Neural progenitor cell (in vitro differentiated cells): ENCODE measurements at regions not wholly inside any gene's neighbourhood (a gene's known extent, or its start where the extent isn't known, plus 50 kb on each side); places are given as distances from the start of the nearest gene placed in this dataset.

Experiments
- DNase-seq: peaks from one replicate; pipeline ENCODE4 v3.0.0-alpha.2; 2016; ENCODE audit warnings: low spot score
- H2AFZ ChIP-seq: fragments of 200-600 bp; sonication (generic); replicated peaks from 2 replicates; pipeline ENCODE4 v1.6.1; 2016; ENCODE audit warnings: antibody characterized with exemption
- H3F3A ChIP-seq: fragments of 200-600 bp; sonication (generic); 2 replicates; pipeline ENCODE4 v1.6.1; 2016; ENCODE audit warnings: antibody characterized with exemption, low read depth
- H3K27ac ChIP-seq: fragments of 200-600 bp; sonication (generic); 2 replicates; pipeline ENCODE4 v1.5.1; 2016; ENCODE audit warnings: mild to moderate bottlenecking
- H3K27me3 ChIP-seq: fragments of 200-600 bp; sonication (generic); 2 replicates; pipeline ENCODE4 v1.6.1; 2016; ENCODE audit warnings: mild to moderate bottlenecking, moderate library complexity
- H3K36me3 ChIP-seq: fragments of 200-600 bp; sonication (generic); 2 replicates; pipeline ENCODE4 v1.5.1; 2016
- H3K4me1 ChIP-seq: fragments of 200-600 bp; sonication (generic); 2 replicates; pipeline ENCODE4 v1.6.1; 2016; ENCODE audit warnings: mixed run types
- H3K4me2 ChIP-seq: fragments of 200-600 bp; sonication (generic); 2 replicates; pipeline ENCODE4 v1.6.1; 2016
- H3K4me3 ChIP-seq: fragments of 200-600 bp; sonication (generic); 2 replicates; pipeline ENCODE4 v1.5.1; 2016
- H3K79me2 ChIP-seq: fragments of 200-600 bp; sonication (generic); 2 replicates; pipeline ENCODE4 v1.6.1; 2016; ENCODE audit warnings: low read depth
- H3K9ac ChIP-seq: fragments of 200-600 bp; sonication (generic); 2 replicates; pipeline ENCODE4 v1.6.1; 2016
- H3K9me3 ChIP-seq: fragments of 200-600 bp; sonication (generic); 2 replicates; pipeline ENCODE4 v1.5.1; 2016; ENCODE audit warnings: low read depth
- H4K20me1 ChIP-seq: fragments of 200-600 bp; sonication (generic); 2 replicates; pipeline ENCODE4 v1.6.1; 2016; ENCODE audit warnings: low read depth
- H3K27ac Mint-ChIP-seq: 3 replicates; pipeline ENCODE4 v1.8.0; 2021; ENCODE audit warnings: mixed read lengths
- H3K27me3 Mint-ChIP-seq: 2 replicates; pipeline ENCODE4 v1.8.0; 2022; ENCODE audit warnings: low read depth, mild to moderate bottlenecking, inconsistent platforms, moderate library complexity, mixed read lengths; ENCODE audit not compliant: insufficient read depth
- H3K36me3 Mint-ChIP-seq: 3 replicates; pipeline ENCODE4 v1.8.0; 2021; ENCODE audit warnings: mixed read lengths
- H3K4me1 Mint-ChIP-seq: 3 replicates; pipeline ENCODE4 v1.8.0; 2021; ENCODE audit warnings: mixed read lengths
- H3K4me3 Mint-ChIP-seq: 3 replicates; pipeline ENCODE4 v1.8.0; 2021; ENCODE audit warnings: mild to moderate bottlenecking, moderate library complexity, mixed read lengths
- H3K9me3 Mint-ChIP-seq: 3 replicates; pipeline ENCODE4 v1.8.0; 2020; ENCODE audit warnings: mixed read lengths
- EZH2 ChIP-seq: fragments of 200-600 bp; sonication (generic); IDR thresholded peaks from 2 replicates; pipeline ENCODE4 v1.6.1; 2017; ENCODE audit warnings: antibody characterized with exemption, mild to moderate bottlenecking, moderate library complexity
- EZH2phosphoT487 ChIP-seq: fragments of 200-600 bp; sonication (generic); IDR thresholded peaks from 2 replicates; pipeline ENCODE4 v1.6.1; 2017; ENCODE audit warnings: antibody characterized with exemption
- TF ChIP-seq, protein P1 (sequence below): fragments of 200-600 bp; sonication (generic); IDR thresholded peaks from 2 replicates; pipeline ENCODE4 v1.5.1; 2017; ENCODE audit warnings: antibody characterized with exemption, mild to moderate bottlenecking

DNA sequence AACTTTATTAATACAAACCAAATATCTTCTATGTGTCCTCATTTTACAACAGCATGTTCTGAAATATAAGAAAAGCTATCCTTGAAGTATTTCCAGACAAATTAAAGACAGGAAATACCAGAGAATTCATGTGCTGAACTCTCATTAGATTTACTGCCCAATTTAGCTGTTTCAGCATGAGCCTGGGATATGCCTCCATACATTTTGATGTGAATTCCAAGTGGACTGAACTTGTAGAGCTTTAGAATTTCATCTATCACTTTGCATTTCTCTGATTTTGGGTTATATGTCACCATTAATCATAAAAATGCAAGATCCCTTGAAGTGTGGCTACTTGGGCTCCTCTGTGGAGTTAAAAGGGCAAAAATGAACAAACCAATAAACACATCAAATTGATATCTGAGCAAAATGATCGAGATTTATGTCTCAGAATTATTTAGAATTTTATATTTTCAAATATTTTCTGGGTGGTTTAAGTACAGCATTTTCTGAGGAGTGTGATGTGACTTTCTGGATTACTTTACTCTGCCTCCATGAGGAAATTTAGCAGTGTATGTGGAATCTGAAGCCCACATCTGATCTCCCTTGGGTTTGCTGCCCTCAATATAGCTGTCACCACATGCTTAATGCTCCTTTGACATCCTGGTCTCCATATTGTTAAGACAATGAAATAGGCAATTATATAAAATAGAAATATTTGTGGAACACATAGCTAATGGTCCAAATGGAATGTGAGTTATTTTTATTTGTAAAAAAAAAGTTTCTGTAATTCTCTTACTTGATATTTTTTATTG lies 206.6 kb upstream of the RBMS1 start:
- H3K27ac Mint-ChIP-seq, result no peak overlapping the region
- no peaks in the 10 kb centered on the region for H3K36me3 ChIP-seq
- no peaks in the 10 kb centered on the region for H3K9me3 Mint-ChIP-seq
- no peak overlapping the region for H2AFZ ChIP-seq
- H3K4me3 ChIP-seq, result no peak overlapping the region
- no peak for TF ChIP-seq EZH2
- TF ChIP-seq, protein P1, sequence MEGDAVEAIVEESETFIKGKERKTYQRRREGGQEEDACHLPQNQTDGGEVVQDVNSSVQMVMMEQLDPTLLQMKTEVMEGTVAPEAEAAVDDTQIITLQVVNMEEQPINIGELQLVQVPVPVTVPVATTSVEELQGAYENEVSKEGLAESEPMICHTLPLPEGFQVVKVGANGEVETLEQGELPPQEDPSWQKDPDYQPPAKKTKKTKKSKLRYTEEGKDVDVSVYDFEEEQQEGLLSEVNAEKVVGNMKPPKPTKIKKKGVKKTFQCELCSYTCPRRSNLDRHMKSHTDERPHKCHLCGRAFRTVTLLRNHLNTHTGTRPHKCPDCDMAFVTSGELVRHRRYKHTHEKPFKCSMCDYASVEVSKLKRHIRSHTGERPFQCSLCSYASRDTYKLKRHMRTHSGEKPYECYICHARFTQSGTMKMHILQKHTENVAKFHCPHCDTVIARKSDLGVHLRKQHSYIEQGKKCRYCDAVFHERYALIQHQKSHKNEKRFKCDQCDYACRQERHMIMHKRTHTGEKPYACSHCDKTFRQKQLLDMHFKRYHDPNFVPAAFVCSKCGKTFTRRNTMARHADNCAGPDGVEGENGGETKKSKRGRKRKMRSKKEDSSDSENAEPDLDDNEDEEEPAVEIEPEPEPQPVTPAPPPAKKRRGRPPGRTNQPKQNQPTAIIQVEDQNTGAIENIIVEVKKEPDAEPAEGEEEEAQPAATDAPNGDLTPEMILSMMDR, result no peak
- no peak for TF ChIP-seq EZH2phosphoT487
- H3F3A ChIP-seq, result no peaks in the 10 kb centered on the region
- no peaks in the 10 kb centered on the region for H3K9me3 ChIP-seq
- no peaks in the 10 kb centered on the region for H3K27me3 ChIP-seq
- H3K27me3 Mint-ChIP-seq, result no peaks in the 10 kb centered on the region
- peaks cover 15% of the 10 kb centered on the region for H3K4me1 ChIP-seq
- no peak overlapping the region for H3K9ac ChIP-seq
- DNase-seq, result no peak
- H3K4me1 Mint-ChIP-seq, result peaks cover 28% of the 10 kb centered on the region
- H3K4me3 Mint-ChIP-seq, result no peak overlapping the region
- H3K36me3 Mint-ChIP-seq, result no peaks in the 10 kb centered on the region
- H4K20me1 ChIP-seq, result no peaks in the 10 kb centered on the region
- no peak overlapping the region for H3K4me2 ChIP-seq
- H3K27ac ChIP-seq, result no peak overlapping the region
- H3K79me2 ChIP-seq, result no peaks in the 10 kb centered on the region

DNA sequence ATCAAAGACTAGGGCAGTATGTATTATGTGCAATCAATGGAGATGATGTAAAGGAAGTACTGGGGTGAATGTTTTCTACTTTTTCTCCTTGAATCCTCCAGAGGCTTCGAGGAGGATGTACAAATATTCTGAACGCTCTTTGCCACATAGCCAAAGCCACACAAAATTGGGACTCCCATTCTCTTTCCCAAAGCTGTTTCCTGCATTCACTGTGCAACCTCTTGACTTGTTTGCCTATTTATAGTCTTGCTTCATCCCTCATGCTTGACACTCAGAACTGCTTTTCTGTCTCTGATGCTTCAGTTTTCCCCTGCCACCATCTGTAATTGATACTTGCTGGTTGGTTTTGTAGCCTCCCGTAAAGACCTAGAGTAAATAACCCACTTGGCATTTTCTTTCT lies 208.2 kb upstream of the RBMS1 start:
- H3K4me2 ChIP-seq, result no peak overlapping the region
- TF ChIP-seq, protein P1, result no peak
- TF ChIP-seq EZH2, result no peak
- no peak for TF ChIP-seq EZH2phosphoT487
- DNase-seq, result no peak
- H3K36me3 ChIP-seq, result no peaks in the 10 kb centered on the region
- no peaks in the 10 kb centered on the region for H3K9me3 ChIP-seq
- no peaks in the 10 kb centered on the region for H3K27me3 ChIP-seq
- Mint-ChIP-seq H3K27me3 (no peaks in the 10 kb centered on the region), H3K27ac (no peak overlapping the region), H3K4me3 (no peak overlapping the region), H3K36me3 (no peaks in the 10 kb centered on the region), H3K4me1 (peaks cover 32% of the 10 kb centered on the region), H3K9me3 (peaks cover 5% of the 10 kb centered on the region)
- no peaks in the 10 kb centered on the region for H3F3A ChIP-seq
- peaks cover 15% of the 10 kb centered on the region for H3K4me1 ChIP-seq
- no peak overlapping the region for H3K4me3 ChIP-seq
- H4K20me1 ChIP-seq, result no peaks in the 10 kb centered on the region
- no peaks in the 10 kb centered on the region for H3K79me2 ChIP-seq
- H3K27ac ChIP-seq, result no peak overlapping the region
- H3K9ac ChIP-seq, result no peak overlapping the region
- H2AFZ ChIP-seq, result no peak overlapping the region

DNA sequence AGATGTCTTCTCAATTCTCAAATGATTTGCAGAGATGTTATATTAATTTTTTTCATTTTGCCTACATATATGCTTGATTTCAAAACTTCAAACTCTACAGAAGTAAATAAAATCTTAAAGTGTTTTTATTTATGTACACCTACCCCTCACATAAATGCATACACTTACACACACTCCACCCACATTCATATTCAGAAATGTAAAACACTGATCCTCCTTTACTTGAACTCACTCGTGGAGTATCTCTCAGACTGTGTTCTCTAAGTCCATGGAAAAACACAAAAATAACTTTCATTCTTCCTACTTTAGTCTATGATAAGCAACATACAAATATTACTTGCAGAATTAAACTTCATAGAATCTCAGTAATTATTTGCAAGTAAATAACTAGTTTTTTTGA lies 209.1 kb upstream of the RBMS1 start:
- no peaks in the 10 kb centered on the region for H3K27me3 ChIP-seq
- no peak overlapping the region for H2AFZ ChIP-seq
- H3K79me2 ChIP-seq, result no peaks in the 10 kb centered on the region
- H3K4me1 ChIP-seq, result peaks cover 15% of the 10 kb centered on the region
- H3K4me2 ChIP-seq, result no peak overlapping the region
- DNase-seq, result no peak
- H3K4me3 ChIP-seq, result no peak overlapping the region
- no peak overlapping the region for H3K27ac ChIP-seq
- H3K36me3 Mint-ChIP-seq, result no peaks in the 10 kb centered on the region
- no peak for TF ChIP-seq EZH2
- TF ChIP-seq EZH2phosphoT487, result no peak
- TF ChIP-seq, protein P1, result no peak
- no peaks in the 10 kb centered on the region for H3K36me3 ChIP-seq
- H3F3A ChIP-seq, result no peaks in the 10 kb centered on the region
- no peak overlapping the region for H3K4me3 Mint-ChIP-seq
- H3K9me3 Mint-ChIP-seq, result peaks cover 15% of the 10 kb centered on the region
- H3K9ac ChIP-seq, result no peak overlapping the region
- H3K27me3 Mint-ChIP-seq, result no peaks in the 10 kb centered on the region
- H3K27ac Mint-ChIP-seq, result no peak overlapping the region
- H3K9me3 ChIP-seq, result no peaks in the 10 kb centered on the region
- no peaks in the 10 kb centered on the region for H4K20me1 ChIP-seq
- H3K4me1 Mint-ChIP-seq, result peaks cover 32% of the 10 kb centered on the region
